Erythroblast (primary cell): ENCODE measurements at regions not wholly inside any gene's neighbourhood (a gene's known extent, or its start where the extent isn't known, plus 50 kb on each side); places are given as distances from the start of the nearest gene placed in this dataset.

ENCODE experiments used
- GATA1 ChIP-seq: IDR thresholded peaks from 2 replicates; pipeline ENCODE4 v1.6.1; 2011; ENCODE audit warnings: low read depth, mild to moderate bottlenecking, control low read depth, low read length, moderate library complexity
- POLR2A ChIP-seq: IDR thresholded peaks from 2 replicates; pipeline ENCODE4 v1.6.1; 2011; ENCODE audit warnings: mild to moderate bottlenecking, low read length

GRCh38 chr15:48041454-48041853, 79.3 kb upstream of the SLC24A5 start:
- TF ChIP-seq POLR2A (no peak), GATA1 (no peak)
